Natural killer cell (primary cell): ENCODE measurements at regions not wholly inside any gene's neighbourhood (a gene's known extent, or its start where the extent isn't known, plus 50 kb on each side); places are given as distances from the start of the nearest gene placed in this dataset.

Experiments used
- ATAC-seq, 3 donors: fragments of 150-1000 bp in 2 of 3; fragments of 200-7000 bp in 1 of 3; cut with Tn5 transposase; 1 replicate in 1 of 3; 2 replicates in 2 of 3; pipeline ENCODE4 v1.10.0; 2021; ENCODE audit warnings: mild to moderate bottlenecking in 2 of 3, moderate library complexity in 2 of 3
- DNase-seq, 2 donors: peaks; one replicate each; pipeline versions ENCODE4 v3.0.0 to v3.0.0-alpha.2; 2013 to 2021; ENCODE audit warnings: mixed read lengths in 1 of 2
- H3K27ac ChIP-seq: one replicate; pipeline ENCODE4 v1.5.1; 2013; ENCODE audit warnings: mild to moderate bottlenecking, low read length
- H3K27me3 ChIP-seq: one replicate; pipeline ENCODE4 v1.6.1; 2013; ENCODE audit warnings: low read length; ENCODE audit not compliant: control insufficient read depth, insufficient read depth
- H3K36me3 ChIP-seq: one replicate; pipeline ENCODE4 v1.6.1; 2013; ENCODE audit warnings: low read length; ENCODE audit not compliant: control insufficient read depth, insufficient read depth
- H3K4me1 ChIP-seq: one replicate; pipeline ENCODE4 v1.6.1; 2013; ENCODE audit warnings: low read length; ENCODE audit not compliant: control insufficient read depth, insufficient read depth
- H3K4me3 ChIP-seq: one replicate; pipeline ENCODE4 v1.5.1; 2013; ENCODE audit warnings: low read length
- H3K9me3 ChIP-seq: one replicate; pipeline ENCODE4 v1.6.1; 2013; ENCODE audit warnings: low read length; ENCODE audit not compliant: control insufficient read depth, insufficient read depth
- H3K27ac Mint-ChIP-seq, 2 donors: one replicate each; pipeline ENCODE4 v1.8.0; 2022; ENCODE audit warnings: mild to moderate bottlenecking in 2 of 2, mixed read lengths in 2 of 2, moderate library complexity in 1 of 2
- H3K27me3 Mint-ChIP-seq, 2 donors: one replicate each; pipeline ENCODE4 v1.8.0; 2022; ENCODE audit warnings: low read depth in 2 of 2, mixed read lengths in 2 of 2
- H3K36me3 Mint-ChIP-seq: one replicate; pipeline ENCODE4 v1.8.0; 2022; ENCODE audit warnings: mixed read lengths
- H3K4me1 Mint-ChIP-seq, 2 donors: one replicate each; pipeline ENCODE4 v1.8.0; 2022; ENCODE audit warnings: mixed read lengths in 2 of 2
- H3K4me3 Mint-ChIP-seq: one replicate; pipeline ENCODE4 v1.8.0; 2022; ENCODE audit warnings: mild to moderate bottlenecking, moderate library complexity, mixed read lengths
- H3K9me3 Mint-ChIP-seq, 2 donors: one replicate each; pipeline ENCODE4 v1.8.0; 2022; ENCODE audit warnings: mixed read lengths in 2 of 2
- WGBS: methylation state at CpG from one replicate; pipeline ENCODE4 v1.1.7; 2013; ENCODE audit warnings: missing lambda C conversion rate; ENCODE audit not compliant: insufficient coverage; 5-methylcytosine and 5-hydroxymethylcytosine counted together
- intact Hi-C: fragments of 100-400 bp; cut with micrococcal nuclease; formaldehyde crosslinking; loops from one replicate; pipeline ENCODE4 v1.14.2; 2022
- TF ChIP-seq, protein P1 (sequence below): fragments of 200-600 bp; IDR thresholded peaks from one replicate; pipeline ENCODE4 v1.8.0; 2022; ENCODE audit warnings: antibody characterized with exemption

DNA sequence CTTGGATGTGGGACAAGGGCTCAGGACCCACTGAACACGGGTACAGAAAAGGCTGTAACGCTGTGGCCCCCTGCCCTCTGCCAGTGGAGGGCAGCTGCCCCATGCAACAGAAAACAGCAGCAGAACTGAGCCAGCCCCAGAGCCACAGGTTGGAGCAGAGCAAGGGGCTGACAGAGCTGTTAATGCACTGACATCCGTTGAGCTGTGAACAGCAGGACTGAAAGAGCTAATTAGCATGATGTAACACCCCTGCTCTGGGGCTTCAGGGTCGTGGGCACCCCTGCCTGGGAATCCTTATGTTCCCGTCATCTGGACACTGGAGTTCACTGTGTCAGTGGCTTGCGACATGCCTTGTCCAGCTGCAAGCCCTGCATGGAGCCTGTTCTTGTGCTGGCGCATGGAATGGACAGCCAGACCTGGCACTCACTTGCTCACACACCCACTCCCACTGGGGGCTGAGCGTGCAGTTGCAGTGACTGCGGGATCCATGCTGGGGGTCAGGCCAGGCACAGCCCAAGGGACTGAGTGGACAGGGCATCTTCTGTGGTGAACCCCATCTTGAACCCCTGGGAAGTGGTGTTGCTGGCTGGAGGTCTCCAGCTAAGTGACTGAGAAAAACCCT lies 293.7 kb downstream of the DNAJB9 start:
- Mint-ChIP-seq H3K27ac (no peak overlapping the region), H3K36me3 (peaks cover 9% of the 10 kb centered on the region), H3K27me3 (no peaks in the 10 kb centered on the region), H3K9me3 (peaks cover 21 to 26% of the 10 kb centered on the region in 2 donors), H3K4me3 (no peak overlapping the region), H3K4me1 (no peaks in the 10 kb centered on the region)
- TF ChIP-seq, protein P1, sequence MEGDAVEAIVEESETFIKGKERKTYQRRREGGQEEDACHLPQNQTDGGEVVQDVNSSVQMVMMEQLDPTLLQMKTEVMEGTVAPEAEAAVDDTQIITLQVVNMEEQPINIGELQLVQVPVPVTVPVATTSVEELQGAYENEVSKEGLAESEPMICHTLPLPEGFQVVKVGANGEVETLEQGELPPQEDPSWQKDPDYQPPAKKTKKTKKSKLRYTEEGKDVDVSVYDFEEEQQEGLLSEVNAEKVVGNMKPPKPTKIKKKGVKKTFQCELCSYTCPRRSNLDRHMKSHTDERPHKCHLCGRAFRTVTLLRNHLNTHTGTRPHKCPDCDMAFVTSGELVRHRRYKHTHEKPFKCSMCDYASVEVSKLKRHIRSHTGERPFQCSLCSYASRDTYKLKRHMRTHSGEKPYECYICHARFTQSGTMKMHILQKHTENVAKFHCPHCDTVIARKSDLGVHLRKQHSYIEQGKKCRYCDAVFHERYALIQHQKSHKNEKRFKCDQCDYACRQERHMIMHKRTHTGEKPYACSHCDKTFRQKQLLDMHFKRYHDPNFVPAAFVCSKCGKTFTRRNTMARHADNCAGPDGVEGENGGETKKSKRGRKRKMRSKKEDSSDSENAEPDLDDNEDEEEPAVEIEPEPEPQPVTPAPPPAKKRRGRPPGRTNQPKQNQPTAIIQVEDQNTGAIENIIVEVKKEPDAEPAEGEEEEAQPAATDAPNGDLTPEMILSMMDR, result no peak
- H3K27me3 ChIP-seq, result no peaks in the 10 kb centered on the region
- WGBS, result 89% methylated on average over 9 of the region's 9 CpGs
- H3K9me3 ChIP-seq, result peaks cover 2% of the 10 kb centered on the region
- ATAC-seq, result no peak
- H3K4me1 ChIP-seq, result no peaks in the 10 kb centered on the region
- H3K27ac ChIP-seq, result no peak overlapping the region
- intact Hi-C loops, result no loop called here
- H3K4me3 ChIP-seq, result no peak overlapping the region
- no peak for DNase-seq
- H3K36me3 ChIP-seq, result no peaks in the 10 kb centered on the region

- Histone ChIP-seq H3K9me3 (peaks cover 7% of the 10 kb centered on the region), H3K27me3 (no peaks in the 10 kb centered on the region), H3K4me1 (no peaks in the 10 kb centered on the region), H3K36me3 (no peaks in the 10 kb centered on the region), H3K27ac (no peak overlapping the region), H3K4me3 (no peak overlapping the region)
- H3K9me3 Mint-ChIP-seq, result peaks cover 15 to 21% of the 10 kb centered on the region in 2 donors
- no peak for DNase-seq
- H3K4me3 Mint-ChIP-seq, result no peak overlapping the region
- intact Hi-C loops, result no loop called here
- no peaks in the 10 kb centered on the region for H3K4me1 Mint-ChIP-seq
- no peaks in the 10 kb centered on the region for H3K36me3 Mint-ChIP-seq
- no peaks in the 10 kb centered on the region for H3K27me3 Mint-ChIP-seq
- H3K27ac Mint-ChIP-seq, result no peak overlapping the region
- 69% methylated on average over 1 of the region's 1 CpG for WGBS
- no peak for ATAC-seq
- TF ChIP-seq, protein P1, result no peak
Observed at GRCh38 chr7:108869070-108869469, 299.4 kb downstream of the DNAJB9 start.

DNA sequence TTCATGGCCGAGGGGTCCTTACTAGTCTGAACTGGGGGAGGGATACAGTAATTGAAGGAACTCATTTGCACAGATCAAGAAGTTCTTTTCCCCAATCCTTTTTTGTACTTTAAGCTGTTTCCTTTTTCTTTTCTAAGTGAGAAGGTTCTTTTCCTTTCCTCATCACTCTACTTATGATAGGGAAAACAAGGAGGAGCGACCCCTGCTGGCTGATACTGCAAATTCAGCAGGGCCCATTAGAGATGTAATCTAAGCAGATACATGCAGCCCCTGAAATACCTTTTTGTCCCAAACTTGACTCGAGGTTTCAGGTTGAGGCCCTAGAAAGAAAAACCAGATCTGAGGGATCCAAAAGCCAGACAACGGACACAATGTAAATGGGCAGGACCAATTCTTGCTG lies 305.5 kb downstream of the DNAJB9 start:
- H3K4me1 Mint-ChIP-seq, result no peaks in the 10 kb centered on the region
- intact Hi-C loops, result no loop called here
- H3K27me3 ChIP-seq, result no peaks in the 10 kb centered on the region
- WGBS, result 61% methylated on average over 3 of the region's 4 CpGs
- TF ChIP-seq, protein P1, result no peak
- ATAC-seq, result no peak
- no peaks in the 10 kb centered on the region for H3K36me3 Mint-ChIP-seq
- no peak overlapping the region for H3K27ac Mint-ChIP-seq
- H3K4me1 ChIP-seq, result no peaks in the 10 kb centered on the region
- H3K9me3 ChIP-seq, result peaks cover 9% of the 10 kb centered on the region
- H3K36me3 ChIP-seq, result no peaks in the 10 kb centered on the region
- H3K9me3 Mint-ChIP-seq, result peaks cover 11 to 22% of the 10 kb centered on the region in 2 donors
- DNase-seq, result no peak
- no peak overlapping the region for H3K27ac ChIP-seq
- H3K27me3 Mint-ChIP-seq, result no peaks in the 10 kb centered on the region
- no peak overlapping the region for H3K4me3 Mint-ChIP-seq
- H3K4me3 ChIP-seq, result no peak overlapping the region

GRCh38 chr7:108890862-108891261 lies 321.2 kb downstream of the DNAJB9 start:
- ATAC-seq, result no peak
- Mint-ChIP-seq H3K9me3 (peaks cover 16 to 17% of the 10 kb centered on the region in 2 donors), H3K36me3 (peaks cover 12% of the 10 kb centered on the region), H3K27me3 (no peaks in the 10 kb centered on the region), H3K27ac (no peak overlapping the region), H3K4me1 (no peaks in the 10 kb centered on the region), H3K4me3 (no peak overlapping the region)
- WGBS, result 85% methylated on average over 2 of the region's 2 CpGs
- Histone ChIP-seq H3K27me3 (no peaks in the 10 kb centered on the region), H3K36me3 (no peaks in the 10 kb centered on the region), H3K27ac (no peak overlapping the region), H3K4me3 (no peak overlapping the region), H3K4me1 (no peaks in the 10 kb centered on the region), H3K9me3 (no peaks in the 10 kb centered on the region)
- intact Hi-C loops, result no loop called here
- DNase-seq, result no peak
- TF ChIP-seq, protein P1, result no peak
